ENCODE measurements at regions not wholly inside any gene's neighbourhood (a gene's known extent, or its start where the extent isn't known, plus 50 kb on each side); places are given as distances from the start of the nearest gene placed in this dataset.

GRCh38 chr21:27145134-27145798, 178.4 kb upstream of the ADAMTS5 start:
- DNase-seq (ENCODE audit: low read depth) = no peak
- no peak for TF ChIP-seq CTCF (IDR thresholded peaks at IDR 0.05; ENCODE audit: insufficient read depth, low read length, severe bottlenecking)
- no peak overlapping the region for H3K4me3 ChIP-seq (ENCODE audit: low read depth, low read length)
- no peak for FAIRE-seq
- H3K27me3 ChIP-seq (ENCODE audit: control insufficient read depth, insufficient read depth, low read length) = no peaks in the 10 kb centered on the region
- H3K36me3 ChIP-seq (ENCODE audit: control insufficient read depth, insufficient read depth, low read length) = no peaks in the 10 kb centered on the region

GRCh38 chr21:27143476-27143875, 176.6 kb upstream of the ADAMTS5 start:
- no peaks in the 10 kb centered on the region for H3K36me3 ChIP-seq (ENCODE audit: control insufficient read depth, insufficient read depth, low read length)
- H3K27me3 ChIP-seq (ENCODE audit: control insufficient read depth, insufficient read depth, low read length) = no peaks in the 10 kb centered on the region
- DNase-seq (ENCODE audit: low read depth) = no peak
- H3K4me3 ChIP-seq (ENCODE audit: low read depth, low read length) = no peak overlapping the region
- FAIRE-seq = no peak
- TF ChIP-seq CTCF (IDR thresholded peaks at IDR 0.05; ENCODE audit: insufficient read depth, low read length, severe bottlenecking) = no peak

GRCh38 chr21:27139526-27139925, 172.6 kb upstream of the ADAMTS5 start:
- no peak for TF ChIP-seq CTCF (IDR thresholded peaks at IDR 0.05; ENCODE audit: insufficient read depth, low read length, severe bottlenecking)
- H3K36me3 ChIP-seq (ENCODE audit: control insufficient read depth, insufficient read depth, low read length) = no peaks in the 10 kb centered on the region
- H3K27me3 ChIP-seq (ENCODE audit: control insufficient read depth, insufficient read depth, low read length) = no peaks in the 10 kb centered on the region
- FAIRE-seq = no peak
- H3K4me3 ChIP-seq (ENCODE audit: low read depth, low read length) = no peak overlapping the region
- no peak for DNase-seq (ENCODE audit: low read depth)

GRCh38 chr21:27134516-27134915, 167.6 kb upstream of the ADAMTS5 start:
- H3K4me3 ChIP-seq (ENCODE audit: low read depth, low read length) = no peak overlapping the region
- H3K27me3 ChIP-seq (ENCODE audit: control insufficient read depth, insufficient read depth, low read length) = no peaks in the 10 kb centered on the region
- H3K36me3 ChIP-seq (ENCODE audit: control insufficient read depth, insufficient read depth, low read length) = no peaks in the 10 kb centered on the region
- TF ChIP-seq CTCF (IDR thresholded peaks at IDR 0.05; ENCODE audit: insufficient read depth, low read length, severe bottlenecking) = no peak
- DNase-seq (ENCODE audit: low read depth) (no peak), FAIRE-seq (no peak)

GRCh38 chr21:27132266-27132665, 165.4 kb upstream of the ADAMTS5 start:
- FAIRE-seq (peak; percentile 7), DNase-seq (ENCODE audit: low read depth) (no peak)
- no peaks in the 10 kb centered on the region for H3K36me3 ChIP-seq (ENCODE audit: control insufficient read depth, insufficient read depth, low read length)
- TF ChIP-seq CTCF (IDR thresholded peaks at IDR 0.05; ENCODE audit: insufficient read depth, low read length, severe bottlenecking) = no peak
- no peak overlapping the region for H3K4me3 ChIP-seq (ENCODE audit: low read depth, low read length)
- no peaks in the 10 kb centered on the region for H3K27me3 ChIP-seq (ENCODE audit: control insufficient read depth, insufficient read depth, low read length)

- Histone ChIP-seq H3K4me3 (ENCODE audit: low read depth, low read length) (no peak overlapping the region), H3K27me3 (ENCODE audit: control insufficient read depth, insufficient read depth, low read length) (no peaks in the 10 kb centered on the region), H3K36me3 (ENCODE audit: control insufficient read depth, insufficient read depth, low read length) (no peaks in the 10 kb centered on the region)
- FAIRE-seq = no peak
- DNase-seq (ENCODE audit: low read depth) = no peak
- TF ChIP-seq CTCF (IDR thresholded peaks at IDR 0.05; ENCODE audit: insufficient read depth, low read length, severe bottlenecking) = no peak
Measured at GRCh38 chr21:27130154-27130553, 163.3 kb upstream of the ADAMTS5 start.
